D721Med (cell line): ENCODE measurements at regions not wholly inside any gene's neighbourhood (a gene's known extent, or its start where the extent isn't known, plus 50 kb on each side); places are given as distances from the start of the nearest gene placed in this dataset.

Experiments used
- DNase-seq: peaks from one replicate; pipeline ENCODE4 v3.0.0; 2011; ENCODE audit warnings: low spot score; ENCODE audit not compliant: insufficient read length
- FAIRE-seq: peaks from 2 replicates; lab custom pipeline; 2011; peaks lifted over from hg19 to GRCh38; lab: Jason Lieb, UNC
- CTCF ChIP-seq: IDR thresholded peaks from 2 replicates; pipeline ENCODE4 v1.5.1; 2012; ENCODE audit warnings: mild to moderate bottlenecking, control low read depth; ENCODE audit not compliant: insufficient read depth; ENCODE audit errors: missing control alignments

GRCh38 chr1:4140241-4140640 lies 240.2 kb upstream of the C1orf174 start:
- FAIRE-seq, result no peak
- DNase-seq, result no peak
- no peak for TF ChIP-seq CTCF

- TF ChIP-seq CTCF, result no peak
- DNase-seq (no peak), FAIRE-seq (no peak)
Measured at GRCh38 chr1:4140821-4141220, 240.7 kb upstream of the C1orf174 start.

GRCh38 chr1:4144349-4144971 lies 244.4 kb upstream of the C1orf174 start:
- TF ChIP-seq CTCF, result no peak
- FAIRE-seq (no peak), DNase-seq (no peak)

DNA sequence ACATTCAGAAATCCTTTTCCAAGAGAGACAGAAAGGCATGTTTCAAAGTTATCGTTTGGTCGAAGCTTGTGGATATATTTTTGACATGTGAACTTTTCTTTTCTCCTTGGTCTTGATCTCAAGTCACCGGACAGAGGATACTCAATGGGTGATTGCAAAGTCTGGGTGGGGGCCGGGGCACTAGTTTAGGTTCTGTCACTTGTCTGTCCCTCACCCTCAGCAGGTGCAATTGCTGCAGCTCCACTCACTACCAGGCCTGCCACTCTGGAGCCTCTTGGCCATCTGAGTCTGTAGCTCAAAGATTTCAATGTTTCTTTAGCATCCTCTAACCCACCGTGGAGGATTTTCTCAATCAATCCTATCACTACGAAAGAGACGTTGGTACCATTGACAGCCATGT lies 246.0 kb upstream of the C1orf174 start:
- DNase-seq (no peak), FAIRE-seq (no peak)
- TF ChIP-seq CTCF, result no peak

- no peak for TF ChIP-seq CTCF
- no peak for DNase-seq
- FAIRE-seq, result no peak
Measured at GRCh38 chr1:4146614-4147013, 246.5 kb upstream of the C1orf174 start.

DNA sequence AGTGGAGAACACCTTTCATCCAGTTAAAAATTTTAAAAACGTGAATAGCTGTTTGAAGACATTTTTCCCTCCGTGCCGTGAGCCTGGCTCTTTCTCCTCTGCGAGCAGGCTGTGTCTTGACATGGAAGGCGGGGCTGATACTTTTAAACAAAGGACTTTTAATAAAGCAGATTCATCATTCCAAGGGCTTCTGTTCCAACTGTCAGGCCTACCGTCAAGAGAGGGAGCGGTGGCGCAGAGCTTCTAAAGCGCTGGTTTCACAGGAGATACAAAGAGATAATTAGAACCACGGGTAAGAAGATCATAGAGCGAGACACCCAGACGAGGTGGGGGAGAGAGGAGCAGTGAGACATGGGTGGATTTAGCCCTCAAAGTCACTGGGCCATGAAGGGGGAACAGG lies 247.4 kb upstream of the C1orf174 start:
- TF ChIP-seq CTCF, result no peak
- DNase-seq, result no peak
- FAIRE-seq, result no peak

- DNase-seq, result no peak
- TF ChIP-seq CTCF, result no peak
- no peak for FAIRE-seq
Measured at GRCh38 chr1:4149281-4149680, 249.2 kb upstream of the C1orf174 start.
